ENCODE measurements at regions not wholly inside any gene's neighbourhood (a gene's known extent, or its start where the extent isn't known, plus 50 kb on each side); places are given as distances from the start of the nearest gene placed in this dataset.
"Not testable (repeated sequence)": the region's sequence is repeated elsewhere in the genome, so short reads cannot be mapped to it uniquely, and the experiment has no call there.

DNA sequence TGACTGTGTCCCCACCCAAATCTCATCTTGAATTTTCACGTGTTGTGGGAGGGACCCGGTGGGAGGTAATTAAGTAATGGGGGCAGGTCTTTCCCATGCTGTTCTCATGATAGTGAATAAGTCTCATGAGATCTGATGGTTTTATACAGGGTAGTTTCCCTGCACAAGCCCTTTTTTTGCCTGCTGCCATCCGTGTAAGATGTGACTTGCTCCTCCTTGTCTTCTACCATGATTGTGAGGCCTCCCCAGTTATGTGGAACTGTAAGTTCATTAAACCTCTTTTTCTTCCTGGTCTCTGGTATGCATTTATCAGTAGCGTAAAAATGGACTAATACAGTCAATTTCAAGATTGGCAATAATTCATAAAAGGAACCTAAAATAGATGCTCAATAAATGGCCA is 261.0 kb downstream of the ETV1 start:
- H3K4me3 ChIP-seq (ENCODE audit: low read depth, low read length): not testable (repeated sequence)

GRCh38 chr7:13731643-13732042 is 257.8 kb downstream of the ETV1 start:
- no peak overlapping the region for H3K4me3 ChIP-seq (ENCODE audit: low read depth, low read length)

DNA sequence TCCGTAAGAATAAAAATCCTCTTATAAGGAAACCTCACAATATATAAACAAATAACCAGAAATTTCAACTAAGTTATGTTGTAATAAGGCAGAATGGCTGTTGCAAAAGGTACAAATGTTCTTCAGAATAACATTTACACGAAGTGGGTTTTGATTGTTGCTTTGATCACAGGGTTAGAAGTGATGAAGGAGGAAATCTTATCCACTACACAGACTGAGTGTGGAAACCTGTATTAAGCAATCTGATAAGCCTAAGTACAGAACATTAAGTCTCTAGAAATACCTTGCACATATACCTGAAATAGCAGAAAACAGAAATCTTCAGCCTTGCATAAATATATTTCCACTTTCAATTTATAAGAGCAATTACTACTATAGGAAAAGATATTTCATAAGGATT is 251.9 kb downstream of the ETV1 start:
- no peak overlapping the region for H3K4me3 ChIP-seq (ENCODE audit: low read depth, low read length)

GRCh38 chr7:13742126-13742525 is 247.3 kb downstream of the ETV1 start:
- no peak overlapping the region for H3K4me3 ChIP-seq (ENCODE audit: low read depth, low read length)

DNA sequence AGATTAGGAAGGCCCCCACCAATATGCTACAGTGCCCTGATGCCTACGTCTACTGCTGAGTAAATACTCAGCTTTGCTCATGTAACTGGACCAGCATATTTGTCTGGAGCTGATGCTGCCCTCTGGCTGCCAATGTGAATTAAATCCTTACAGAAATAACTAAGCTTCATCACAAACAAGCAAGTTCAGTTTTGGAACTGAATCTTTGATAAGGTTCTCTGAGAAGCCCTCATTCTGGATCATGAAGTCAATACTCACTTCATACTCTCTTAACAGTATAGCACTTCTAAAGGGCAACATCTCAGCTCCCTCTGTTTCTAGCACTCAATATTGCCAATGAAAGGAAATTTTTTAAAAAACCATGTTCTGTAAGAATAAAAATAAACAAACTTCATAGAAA is 246.7 kb downstream of the ETV1 start:
- H3K4me3 ChIP-seq (ENCODE audit: low read depth, low read length): no peak overlapping the region

- no peak overlapping the region for H3K4me3 ChIP-seq (ENCODE audit: low read depth, low read length)
Observed at GRCh38 chr7:13743226-13743625, 246.2 kb downstream of the ETV1 start.

GRCh38 chr7:13745530-13745929 is 243.9 kb downstream of the ETV1 start:
- no peak overlapping the region for H3K4me3 ChIP-seq (ENCODE audit: low read depth, low read length)

GRCh38 chr7:13748998-13749397 is 240.5 kb downstream of the ETV1 start:
- H3K4me3 ChIP-seq (ENCODE audit: low read depth, low read length): no peak overlapping the region

GRCh38 chr7:13749636-13750035 is 239.8 kb downstream of the ETV1 start:
- no peak overlapping the region for H3K4me3 ChIP-seq (ENCODE audit: low read depth, low read length)

DNA sequence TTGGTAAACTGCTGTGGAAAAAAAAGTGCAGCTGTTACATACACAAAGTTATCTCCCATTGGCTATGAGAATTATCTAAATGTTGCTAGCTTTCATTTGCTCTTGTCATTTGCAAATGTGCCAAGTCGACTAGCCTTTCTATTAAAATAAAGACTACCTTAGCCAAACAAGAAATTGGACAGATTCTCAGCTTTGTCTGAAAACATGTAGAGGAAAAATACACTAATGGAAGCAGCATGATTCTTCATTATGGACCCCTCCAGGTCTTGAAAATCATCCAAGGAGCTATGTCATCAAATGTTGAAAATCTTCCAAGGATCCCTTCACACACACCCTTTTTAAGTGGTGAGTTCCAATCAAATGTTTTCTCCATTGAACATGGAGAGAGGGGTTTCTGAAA is 237.7 kb downstream of the ETV1 start:
- H3K4me3 ChIP-seq (ENCODE audit: low read depth, low read length): no peak overlapping the region

DNA sequence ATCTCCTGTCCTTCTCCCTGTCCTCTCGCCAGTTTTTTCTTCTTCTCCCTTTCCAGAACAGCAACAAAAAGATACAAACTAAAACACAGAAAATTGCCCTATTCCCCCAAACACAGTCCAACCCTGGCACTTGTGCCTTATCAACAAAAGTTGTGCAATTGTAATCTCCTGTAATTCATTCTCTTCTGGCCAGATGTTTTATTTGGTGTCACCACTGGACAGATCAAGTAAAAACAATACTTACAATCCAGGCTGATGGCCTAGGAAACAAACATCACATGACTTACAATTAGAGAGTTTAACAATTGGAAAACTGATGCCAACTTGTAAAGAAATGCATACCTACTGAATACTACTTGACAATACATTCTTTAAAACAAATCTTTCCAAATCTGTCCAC is 231.6 kb downstream of the ETV1 start:
- no peak overlapping the region for H3K4me3 ChIP-seq (ENCODE audit: low read depth, low read length)

GRCh38 chr7:13765853-13766252 is 223.6 kb downstream of the ETV1 start:
- not testable (repeated sequence) for H3K4me3 ChIP-seq (ENCODE audit: low read depth, low read length)

- no peak overlapping the region for H3K4me3 ChIP-seq (ENCODE audit: low read depth, low read length)
Observed at GRCh38 chr7:13770305-13770704, 219.2 kb downstream of the ETV1 start.

GRCh38 chr7:13774976-13775375 is 214.5 kb downstream of the ETV1 start:
- H3K4me3 ChIP-seq (ENCODE audit: low read depth, low read length): no peak overlapping the region

- no peak overlapping the region for H3K4me3 ChIP-seq (ENCODE audit: low read depth, low read length)
Observed at GRCh38 chr7:13777242-13777641, 212.2 kb downstream of the ETV1 start.

GRCh38 chr7:13778967-13779366 is 210.5 kb downstream of the ETV1 start:
- no peak overlapping the region for H3K4me3 ChIP-seq (ENCODE audit: low read depth, low read length)

GRCh38 chr7:13790611-13791010 is 198.9 kb downstream of the ETV1 start:
- no peak overlapping the region for H3K4me3 ChIP-seq (ENCODE audit: low read depth, low read length)

DNA sequence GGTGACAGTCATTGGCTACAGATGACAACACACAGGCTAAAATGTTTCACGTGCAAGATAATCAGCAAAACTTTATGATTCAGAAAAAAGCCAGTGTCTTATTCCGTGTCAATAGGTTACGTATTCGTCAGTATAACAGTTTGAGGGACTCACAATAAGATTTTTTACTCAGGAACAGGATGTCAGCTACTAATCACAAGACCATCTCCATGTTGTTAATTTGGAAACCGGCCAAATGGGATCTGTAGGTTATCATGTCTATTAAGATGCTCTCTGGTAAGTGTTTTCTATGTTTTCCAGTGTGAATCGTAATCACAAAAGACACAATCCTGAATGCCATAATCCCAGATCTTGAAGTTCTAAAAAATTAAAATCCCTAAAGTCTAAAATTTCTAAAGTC is 197.3 kb downstream of the ETV1 start:
- H3K4me3 ChIP-seq (ENCODE audit: low read depth, low read length): no peak overlapping the region

DNA sequence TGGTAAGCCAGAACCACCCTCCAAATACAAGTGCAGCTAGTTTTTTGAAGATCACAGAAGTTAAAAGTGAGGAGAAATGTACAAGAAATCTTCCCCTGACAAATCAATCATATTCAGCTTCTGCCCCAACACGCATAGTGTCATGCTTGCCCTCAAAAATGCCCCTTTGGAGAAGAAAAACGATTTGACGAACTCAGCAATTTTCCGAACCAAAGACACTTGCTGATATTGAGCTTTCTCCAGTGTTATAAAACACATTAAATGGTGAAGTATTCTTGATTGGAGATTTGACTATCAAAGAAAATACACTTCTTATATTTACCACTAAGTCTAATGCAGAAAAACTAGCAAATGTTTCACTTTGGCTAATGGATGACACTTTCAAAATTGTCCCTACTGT is 195.5 kb downstream of the ETV1 start:
- H3K4me3 ChIP-seq (ENCODE audit: low read depth, low read length): no peak overlapping the region

DNA sequence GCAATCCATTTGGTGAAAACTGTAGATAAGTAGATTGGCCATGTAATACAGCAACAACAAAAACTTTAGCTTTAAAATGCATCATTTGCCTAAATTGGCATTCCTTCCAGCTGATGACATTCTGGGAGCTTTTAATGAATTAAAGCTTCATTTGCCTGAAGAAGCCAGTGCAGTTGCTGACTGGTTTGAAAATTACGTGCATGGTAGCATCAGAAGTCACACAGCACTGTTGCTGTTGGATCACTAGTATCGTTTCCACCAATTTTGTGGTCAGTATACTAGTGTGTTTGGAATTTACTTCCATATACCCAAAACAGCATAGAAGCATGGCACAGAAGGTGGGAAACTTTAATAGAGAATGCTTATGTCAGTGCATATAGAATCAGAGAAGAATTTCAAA is 194.9 kb downstream of the ETV1 start:
- H3K4me3 ChIP-seq (ENCODE audit: low read depth, low read length): no peak overlapping the region

GRCh38 chr7:13797545-13797944 is 191.9 kb downstream of the ETV1 start:
- H3K4me3 ChIP-seq (ENCODE audit: low read depth, low read length): no peak overlapping the region

- H3K4me3 ChIP-seq (ENCODE audit: low read depth, low read length): no peak overlapping the region
Observed at GRCh38 chr7:13800694-13801448, 188.6 kb downstream of the ETV1 start.

DNA sequence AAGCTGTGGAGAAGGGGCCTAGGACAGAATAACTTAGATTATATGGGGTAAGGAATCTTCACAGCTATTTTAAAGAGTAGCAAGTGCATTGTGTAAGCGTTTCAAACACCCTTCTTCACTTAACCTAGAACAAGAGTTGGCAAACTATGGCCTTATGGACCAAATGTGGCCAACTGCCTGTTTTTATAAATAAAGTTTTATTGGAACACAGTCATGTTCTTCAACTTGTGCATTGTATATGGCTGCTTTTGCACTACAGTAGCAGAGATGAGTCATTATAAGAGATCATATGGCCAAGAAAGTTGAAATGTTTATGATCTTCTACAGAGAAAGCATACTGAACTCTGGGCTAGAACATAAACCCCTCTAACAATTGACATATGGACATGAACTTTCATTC is 187.8 kb downstream of the ETV1 start:
- H3K4me3 ChIP-seq (ENCODE audit: low read depth, low read length): no peak overlapping the region
